GM04504 (cell line): ENCODE measurements at regions not wholly inside any gene's neighbourhood (a gene's known extent, or its start where the extent isn't known, plus 50 kb on each side); places are given as distances from the start of the nearest gene placed in this dataset.

Experiments used
- DNase-seq: peaks from one replicate; pipeline ENCODE4 v3.0.0-alpha.2; 2012; ENCODE audit warnings: low read depth

- no peak for DNase-seq
Observed at GRCh38 chr18:53817976-53818950, 406.2 kb downstream of the MBD2 start.

GRCh38 chr18:53800171-53800570 is 424.3 kb downstream of the MBD2 start:
- DNase-seq = no peak

- no peak for DNase-seq
Observed at GRCh38 chr18:53799134-53799533, 425.3 kb downstream of the MBD2 start.

- no peak for DNase-seq
Observed at GRCh38 chr18:53798516-53798915, 426.0 kb downstream of the MBD2 start.

GRCh38 chr18:53797998-53798495 is 426.4 kb downstream of the MBD2 start:
- no peak for DNase-seq

- peak; percentile 81 for DNase-seq
Observed at GRCh38 chr18:53796040-53796729, 428.3 kb downstream of the MBD2 start.

- DNase-seq = no peak
Observed at GRCh38 chr18:53795610-53796009, 428.9 kb downstream of the MBD2 start.

- DNase-seq = no peak
Observed at GRCh38 chr18:53795061-53795460, 429.4 kb downstream of the MBD2 start.

GRCh38 chr18:53792762-53793161 is 431.7 kb downstream of the MBD2 start:
- DNase-seq = no peak

- peak; percentile 55 for DNase-seq
Observed at GRCh38 chr18:53790786-53791185, 433.7 kb downstream of the MBD2 start.

- DNase-seq = no peak
Observed at GRCh38 chr18:53789376-53790247, 434.9 kb downstream of the MBD2 start.

- no peak for DNase-seq
Observed at GRCh38 chr18:53785811-53786210, 438.7 kb downstream of the MBD2 start.

GRCh38 chr18:53784253-53784652 is 440.2 kb downstream of the MBD2 start:
- no peak for DNase-seq

- DNase-seq = no peak
Observed at GRCh38 chr18:53780666-53781065, 443.8 kb downstream of the MBD2 start.

- no peak for DNase-seq
Observed at GRCh38 chr18:53772293-53772692, 452.2 kb downstream of the MBD2 start.

GRCh38 chr18:53771664-53772063 is 452.8 kb downstream of the MBD2 start:
- no peak for DNase-seq

GRCh38 chr18:53765211-53765610 is 459.3 kb downstream of the MBD2 start:
- no peak for DNase-seq

GRCh38 chr18:53764086-53764485 is 460.4 kb downstream of the MBD2 start:
- no peak for DNase-seq

GRCh38 chr18:53757328-53757727 is 467.1 kb downstream of the MBD2 start:
- DNase-seq = no peak

- DNase-seq = no peak
Observed at GRCh38 chr18:53756610-53756972, 467.9 kb downstream of the MBD2 start.

- no peak for DNase-seq
Observed at GRCh38 chr18:53755914-53756609, 468.4 kb downstream of the MBD2 start.
